Gastroesophageal sphincter (tissue), 4 donors: ENCODE measurements at regions not wholly inside any gene's neighbourhood (a gene's known extent, or its start where the extent isn't known, plus 50 kb on each side); places are given as distances from the start of the nearest gene placed in this dataset.
"Not testable (repeated sequence)": the region's sequence is repeated elsewhere in the genome, so short reads cannot be mapped to it uniquely, and the experiment has no call there.

Experiments used
- ATAC-seq: fragments of 150-250 bp; one replicate; pipeline ENCODE4 v1.9.1; 2016; ENCODE audit warnings: mild to moderate bottlenecking, moderate library complexity
- H3K27ac ChIP-seq, 4 donors: fragments of 200-600 bp; sonication (generic) in 3 of 4; 1 replicate in 3 of 4; 2 replicates in 1 of 4; pipeline ENCODE4 v1.5.1; 2016 to 2019
- H3K27me3 ChIP-seq: fragments of 200-600 bp; sonication (generic); one replicate; pipeline ENCODE4 v1.5.1; 2019
- H3K36me3 ChIP-seq, 2 donors: fragments of 200-600 bp; sonication (generic); one replicate each; pipeline ENCODE4 v1.5.1; 2019; ENCODE audit warnings: control low read depth in 1 of 2
- H3K4me1 ChIP-seq, 3 donors: fragments of 200-600 bp; sonication (generic); 1 replicate in 2 of 3; 2 replicates in 1 of 3; pipeline ENCODE4 v1.5.1; 2016 to 2019; ENCODE audit warnings: control low read depth in 2 of 3
- H3K4me3 ChIP-seq, 2 donors: fragments of 200-600 bp; sonication (generic); one replicate each; pipeline ENCODE4 v1.5.1; 2019; ENCODE audit warnings: mild to moderate bottlenecking in 1 of 2, moderate library complexity in 1 of 2
- H3K9me3 ChIP-seq, 3 donors: fragments of 200-600 bp; sonication (generic); one replicate each; pipeline ENCODE4 v1.5.1; 2017 to 2019; ENCODE audit warnings: control low read depth in 2 of 3
- EP300 ChIP-seq: sonication (generic); formaldehyde crosslinking; IDR thresholded peaks from one replicate; pipeline ENCODE4 v1.6.1; 2017; ENCODE audit warnings: antibody characterized with exemption, mild to moderate bottlenecking
- POLR2A ChIP-seq, 2 donors: fragments of 450-650 bp; IDR thresholded peaks; one replicate each; pipeline ENCODE4 v1.6.1; 2017; ENCODE audit warnings: antibody characterized with exemption in 2 of 2, mild to moderate bottlenecking in 2 of 2, moderate library complexity in 1 of 2
- POLR2AphosphoS5 ChIP-seq: sonication (generic); formaldehyde crosslinking; IDR thresholded peaks from one replicate; pipeline ENCODE4 v1.6.1; 2017; ENCODE audit warnings: antibody characterized with exemption
- WGBS, 2 donors: methylation state at CpG; one replicate each; pipeline ENCODE4 v1.1.5; 2018; ENCODE audit warnings: low coverage in 1 of 2; 5-methylcytosine and 5-hydroxymethylcytosine counted together
- TF ChIP-seq, protein P1 (sequence below), 4 experiments: fragments of 200-600 bp in 2 of 4; fragments of 450-650 bp in 2 of 4; sonication (generic) in 1 of 4; IDR thresholded peaks; one replicate each; pipeline ENCODE4 v1.5.1; 2017 to 2019; ENCODE audit warnings: antibody characterized with exemption in 4 of 4, mild to moderate bottlenecking in 2 of 4, moderate library complexity in 2 of 4

DNA sequence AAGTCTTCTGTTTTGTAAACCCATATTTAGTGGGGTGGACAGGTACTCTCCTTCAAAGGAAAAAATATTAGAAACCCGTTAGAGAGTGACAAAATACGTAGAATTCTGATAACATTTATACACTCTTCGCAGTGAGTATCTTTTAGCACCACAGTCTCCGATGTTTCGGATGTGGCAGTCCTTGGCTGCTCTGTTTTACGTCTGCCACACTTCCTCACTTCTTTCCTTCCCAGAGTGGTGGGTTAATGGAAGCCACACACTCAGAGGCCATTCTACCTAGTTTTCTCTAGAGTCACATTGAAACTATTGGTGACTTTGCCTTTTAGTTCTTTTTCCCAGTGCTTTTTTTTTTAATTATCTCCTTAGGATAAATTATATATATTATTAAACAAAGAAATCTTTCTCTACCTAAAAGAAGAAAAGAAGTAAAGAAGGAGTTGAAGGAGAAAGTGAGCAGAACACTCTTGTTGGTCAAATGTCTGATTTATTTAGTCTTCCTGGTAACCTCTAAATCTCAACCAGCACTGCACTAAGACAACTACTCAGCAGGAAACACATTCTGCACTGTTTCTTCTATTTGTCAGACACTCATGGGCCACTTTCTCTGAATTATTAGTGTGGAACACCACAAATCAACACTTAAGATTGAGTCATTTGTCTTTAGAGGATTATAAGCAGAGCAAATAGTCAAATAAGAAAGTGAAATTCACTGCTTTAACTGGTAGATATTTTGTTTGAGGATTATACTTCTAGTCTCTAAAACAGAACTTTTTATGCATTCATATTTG is 451.3 kb upstream of the TMEFF2 start:
- ATAC-seq: no peak
- Histone ChIP-seq H3K27me3 (no peaks in the 10 kb centered on the region), H3K27ac (no peak overlapping the region), H3K4me3 (no peak overlapping the region), H3K36me3 (no peaks in the 10 kb centered on the region), H3K9me3 (no peaks in the 10 kb centered on the region), H3K4me1 (no peaks in the 10 kb centered on the region)
- TF ChIP-seq POLR2A (IDR thresholded peaks at IDR 0.05) (no peak), POLR2AphosphoS5 (no peak), EP300 (no peak)
- TF ChIP-seq, protein P1, sequence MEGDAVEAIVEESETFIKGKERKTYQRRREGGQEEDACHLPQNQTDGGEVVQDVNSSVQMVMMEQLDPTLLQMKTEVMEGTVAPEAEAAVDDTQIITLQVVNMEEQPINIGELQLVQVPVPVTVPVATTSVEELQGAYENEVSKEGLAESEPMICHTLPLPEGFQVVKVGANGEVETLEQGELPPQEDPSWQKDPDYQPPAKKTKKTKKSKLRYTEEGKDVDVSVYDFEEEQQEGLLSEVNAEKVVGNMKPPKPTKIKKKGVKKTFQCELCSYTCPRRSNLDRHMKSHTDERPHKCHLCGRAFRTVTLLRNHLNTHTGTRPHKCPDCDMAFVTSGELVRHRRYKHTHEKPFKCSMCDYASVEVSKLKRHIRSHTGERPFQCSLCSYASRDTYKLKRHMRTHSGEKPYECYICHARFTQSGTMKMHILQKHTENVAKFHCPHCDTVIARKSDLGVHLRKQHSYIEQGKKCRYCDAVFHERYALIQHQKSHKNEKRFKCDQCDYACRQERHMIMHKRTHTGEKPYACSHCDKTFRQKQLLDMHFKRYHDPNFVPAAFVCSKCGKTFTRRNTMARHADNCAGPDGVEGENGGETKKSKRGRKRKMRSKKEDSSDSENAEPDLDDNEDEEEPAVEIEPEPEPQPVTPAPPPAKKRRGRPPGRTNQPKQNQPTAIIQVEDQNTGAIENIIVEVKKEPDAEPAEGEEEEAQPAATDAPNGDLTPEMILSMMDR (IDR thresholded peaks at IDR 0.05): no peak
- WGBS, 2 donors: 53 to 72% methylated on average over 6 of the region's 6 CpGs

DNA sequence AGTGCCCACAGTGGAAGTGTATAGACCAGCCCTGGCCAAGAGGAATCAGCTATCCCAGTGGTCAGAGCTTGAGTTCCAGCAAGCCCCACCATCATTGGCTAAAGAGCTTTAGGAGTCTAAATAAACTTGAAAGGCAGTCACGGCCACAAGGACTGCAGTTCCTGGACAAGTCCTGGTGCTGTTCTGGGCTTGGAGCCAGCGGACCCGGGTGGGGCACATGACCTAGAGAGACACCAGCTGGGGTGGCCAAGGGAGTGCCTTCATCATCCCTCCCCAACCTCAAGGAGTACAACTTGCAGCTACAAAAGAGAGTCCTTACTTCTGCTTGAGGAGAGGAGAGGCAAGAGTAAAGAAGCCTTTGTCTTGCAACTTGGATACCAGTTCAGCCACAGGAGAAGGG is 439.8 kb upstream of the TMEFF2 start:
- TF ChIP-seq POLR2A (IDR thresholded peaks at IDR 0.05) (no peak), POLR2AphosphoS5 (no peak), EP300 (no peak)
- TF ChIP-seq, protein P1 (IDR thresholded peaks at IDR 0.05): no peak
- Histone ChIP-seq H3K9me3 (no peaks in the 10 kb centered on the region), H3K36me3 (no peaks in the 10 kb centered on the region), H3K27me3 (no peaks in the 10 kb centered on the region), H3K4me1 (no peaks in the 10 kb centered on the region), H3K4me3 (no peak overlapping the region), H3K27ac (no peak overlapping the region)
- no CpG with 5 or more reads among the region's 3 CpGs for WGBS, 2 donors
- no peak for ATAC-seq

GRCh38 chr2:192628017-192628416 is 433.3 kb upstream of the TMEFF2 start:
- Histone ChIP-seq H3K4me3 (no peak overlapping the region), H3K4me1 (no peaks in the 10 kb centered on the region), H3K27ac (no peak overlapping the region), H3K27me3 (no peaks in the 10 kb centered on the region), H3K9me3 (no peaks in the 10 kb centered on the region), H3K36me3 (no peaks in the 10 kb centered on the region)
- ATAC-seq: no peak
- 92 to 97% methylated on average over 2 of the region's 2 CpGs for WGBS, 2 donors
- no peak for TF ChIP-seq EP300
- TF ChIP-seq, protein P1 (IDR thresholded peaks at IDR 0.05): no peak
- no peak for TF ChIP-seq POLR2AphosphoS5
- TF ChIP-seq POLR2A (IDR thresholded peaks at IDR 0.05): no peak

DNA sequence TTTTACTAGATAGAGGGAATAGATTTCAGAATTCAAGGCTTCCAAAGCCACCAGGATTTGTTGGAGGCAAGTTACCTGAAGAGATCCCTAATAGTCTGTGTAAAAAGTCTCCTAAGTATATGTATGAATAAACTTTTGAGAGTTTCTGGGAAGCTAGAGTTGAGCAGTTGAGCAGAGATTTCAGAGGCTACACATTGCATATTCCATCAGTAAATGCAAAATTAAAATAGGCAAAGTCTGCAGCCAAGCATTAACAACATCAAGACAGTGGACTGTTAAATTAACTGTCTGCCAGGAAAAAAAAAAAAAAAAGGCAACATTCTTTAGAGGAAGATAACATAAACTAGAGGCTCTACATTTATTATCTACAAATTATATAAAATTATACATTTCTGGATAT is 420.4 kb upstream of the TMEFF2 start:
- H3K27me3 ChIP-seq: no peaks in the 10 kb centered on the region
- TF ChIP-seq POLR2AphosphoS5: no peak
- no peak for TF ChIP-seq EP300
- TF ChIP-seq, protein P1 (IDR thresholded peaks at IDR 0.05): no peak
- TF ChIP-seq POLR2A (IDR thresholded peaks at IDR 0.05): no peak

DNA sequence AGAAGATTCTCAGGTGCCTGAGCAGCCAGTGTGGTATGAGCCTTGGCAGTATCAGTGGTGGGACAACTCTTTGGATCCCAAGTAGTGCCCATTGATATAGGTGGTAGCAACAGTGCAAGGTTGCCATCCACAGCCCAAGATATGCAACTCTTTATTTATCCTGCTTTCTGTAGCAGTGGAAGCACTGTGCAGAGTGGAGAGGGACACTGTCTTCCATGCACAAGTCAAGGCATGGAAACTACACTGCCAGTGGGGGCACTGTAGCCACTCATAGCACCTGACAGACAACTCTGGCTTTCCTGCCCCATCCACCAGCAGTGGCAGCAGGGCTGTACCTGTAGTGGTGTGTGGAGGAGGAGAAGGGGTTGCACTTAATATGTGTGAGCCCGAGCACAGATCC is 409.6 kb upstream of the TMEFF2 start:
- H3K4me3 ChIP-seq: no peak overlapping the region
- H3K27me3 ChIP-seq: no peaks in the 10 kb centered on the region

More for the DNA sequence above, 420.4 kb upstream of the TMEFF2 start:
- no peak for ATAC-seq
- no peaks in the 10 kb centered on the region for H3K36me3 ChIP-seq
- no peak overlapping the region for H3K27ac ChIP-seq
- H3K4me1 ChIP-seq: no peaks in the 10 kb centered on the region
- H3K9me3 ChIP-seq: no peaks in the 10 kb centered on the region
- no peak overlapping the region for H3K4me3 ChIP-seq

GRCh38 chr2:192598649-192599048 is 403.9 kb upstream of the TMEFF2 start:
- not testable (repeated sequence) for ATAC-seq, H3K27me3 ChIP-seq, H3K4me1 ChIP-seq, H3K4me3 ChIP-seq, H3K9me3 ChIP-seq, H3K27ac ChIP-seq, H3K36me3 ChIP-seq
- 87 to 88% methylated on average over 6 to 7 of the region's 9 CpGs for WGBS, 2 donors

More for the DNA sequence above, 409.6 kb upstream of the TMEFF2 start:
- no peak for TF ChIP-seq POLR2A (IDR thresholded peaks at IDR 0.05)
- TF ChIP-seq, protein P1 (IDR thresholded peaks at IDR 0.05): no peak
- TF ChIP-seq POLR2AphosphoS5: no peak
- TF ChIP-seq EP300: no peak
- H3K27ac ChIP-seq: no peak overlapping the region
- no peaks in the 10 kb centered on the region for H3K9me3 ChIP-seq
- WGBS, 2 donors: no CpG with 5 or more reads among the region's 1 CpG
- H3K4me1 ChIP-seq: no peaks in the 10 kb centered on the region
- ATAC-seq: no peak
- no peaks in the 10 kb centered on the region for H3K36me3 ChIP-seq
